ENCODE measurements at regions not wholly inside any gene's neighbourhood (a gene's known extent, or its start where the extent isn't known, plus 50 kb on each side); places are given as distances from the start of the nearest gene placed in this dataset.
"Not testable (repeated sequence)": the region's sequence is repeated elsewhere in the genome, so short reads cannot be mapped to it uniquely, and the experiment has no call there.

- not testable (repeated sequence) for DNase-seq
Measured at GRCh38 chr4:116536024-116536423, 549.4 kb downstream of the TRAM1L1 start.

GRCh38 chr4:116531870-116532269 lies 553.5 kb downstream of the TRAM1L1 start:
- no peak for DNase-seq

DNA sequence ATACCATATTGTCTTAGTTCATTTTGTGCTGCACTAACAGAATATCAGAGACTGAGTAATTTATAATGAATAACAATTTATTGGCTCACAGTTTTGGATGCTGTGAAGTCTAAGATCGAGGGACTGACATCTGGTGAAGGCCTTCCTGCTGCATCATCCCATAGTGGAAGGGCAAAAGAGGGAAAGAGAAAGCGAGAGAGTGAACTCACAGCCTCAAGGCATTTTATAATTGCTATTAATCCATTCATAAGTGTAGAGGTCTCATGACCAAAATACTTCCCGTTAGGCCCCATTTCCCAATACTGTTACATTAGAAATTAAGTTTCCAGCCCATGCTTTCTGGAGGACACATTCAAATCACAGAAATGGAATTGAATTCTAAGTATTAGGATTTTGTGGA lies 554.4 kb downstream of the TRAM1L1 start:
- DNase-seq, result no peak

DNA sequence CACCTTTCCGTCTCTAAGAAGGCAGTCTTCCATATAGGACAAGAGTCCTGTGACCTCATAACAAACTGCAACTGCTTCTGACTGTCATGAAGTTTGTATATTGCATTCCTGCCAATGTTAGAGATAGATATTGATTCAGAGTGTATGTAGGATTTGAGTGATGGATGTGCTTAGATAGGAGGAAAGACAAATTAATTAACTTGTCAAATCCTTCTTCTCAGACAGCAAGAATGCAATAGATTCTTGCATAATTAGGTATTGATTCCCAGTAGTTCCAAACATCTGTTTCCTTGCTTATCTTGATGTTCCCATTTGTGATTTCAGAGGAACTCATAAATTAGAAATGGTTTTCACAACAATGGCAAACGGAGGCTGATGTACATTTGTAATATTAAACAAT lies 555.3 kb downstream of the TRAM1L1 start:
- DNase-seq, result no peak

- no peak for DNase-seq
Measured at GRCh38 chr4:116529129-116529528, 556.2 kb downstream of the TRAM1L1 start.

- no peak for DNase-seq
Measured at GRCh38 chr4:116522922-116523321, 562.5 kb downstream of the TRAM1L1 start.

DNA sequence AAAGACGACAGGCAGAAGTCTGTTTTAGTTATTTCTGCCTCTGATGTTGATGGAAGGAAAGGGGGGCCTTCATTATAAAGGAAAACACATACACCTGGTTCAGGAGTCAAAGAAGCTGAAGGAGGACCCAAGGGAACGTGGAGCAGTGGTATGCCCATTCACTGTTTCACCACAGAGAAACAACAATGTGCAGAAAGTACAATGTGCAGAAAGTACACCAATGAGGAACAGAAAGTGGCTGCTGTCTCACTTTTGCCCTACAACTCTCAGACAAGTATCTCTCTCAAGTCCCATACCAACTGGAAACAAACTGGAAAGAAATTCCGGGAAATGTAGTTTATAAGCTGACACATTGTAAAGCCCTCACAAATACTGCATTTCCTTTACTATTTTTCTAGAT lies 564.5 kb downstream of the TRAM1L1 start:
- DNase-seq, result no peak

DNA sequence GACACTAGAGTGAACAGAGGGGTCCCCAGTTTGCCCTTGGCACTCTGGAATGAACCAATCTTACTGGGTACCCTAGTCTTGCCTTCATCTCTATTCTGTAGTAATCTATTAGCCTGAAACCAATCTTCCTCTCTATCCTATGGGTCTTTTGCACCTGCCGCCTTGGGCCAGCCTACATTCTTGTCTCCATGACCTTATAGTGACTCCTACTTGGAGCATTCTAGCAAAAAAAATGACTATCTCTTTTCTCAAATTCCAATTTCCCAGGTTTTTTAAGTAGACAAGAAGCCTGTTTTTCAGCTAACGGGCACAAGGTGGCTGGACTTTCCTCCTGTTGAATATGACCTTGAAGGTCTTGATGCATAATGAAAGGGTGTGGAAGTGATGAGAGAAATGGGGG lies 568.7 kb downstream of the TRAM1L1 start:
- no peak for DNase-seq

DNA sequence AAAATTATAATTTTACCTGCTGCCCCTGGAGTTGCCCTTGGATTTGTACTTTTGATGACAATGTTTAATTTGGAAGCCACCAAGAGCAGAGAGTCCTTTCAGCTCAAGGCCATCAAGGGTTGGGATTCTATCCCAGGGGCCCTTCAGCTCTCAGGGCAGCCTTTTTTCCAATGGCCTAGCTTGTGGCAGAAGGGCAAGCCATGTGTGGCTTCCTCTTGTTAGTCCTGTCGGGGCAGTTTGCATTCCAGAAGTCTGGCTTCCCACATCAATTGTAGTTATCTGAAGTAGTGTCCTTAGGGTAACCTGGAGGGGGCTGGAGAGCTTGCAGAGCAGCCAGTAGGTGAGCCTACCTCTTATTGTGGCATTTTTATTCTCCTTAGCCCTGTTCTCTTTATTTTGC lies 569.4 kb downstream of the TRAM1L1 start:
- DNase-seq, result no peak

- DNase-seq, result no peak
Measured at GRCh38 chr4:116512552-116512951, 572.8 kb downstream of the TRAM1L1 start.

- DNase-seq, result no peak
Measured at GRCh38 chr4:116501954-116502353, 583.4 kb downstream of the TRAM1L1 start.

DNA sequence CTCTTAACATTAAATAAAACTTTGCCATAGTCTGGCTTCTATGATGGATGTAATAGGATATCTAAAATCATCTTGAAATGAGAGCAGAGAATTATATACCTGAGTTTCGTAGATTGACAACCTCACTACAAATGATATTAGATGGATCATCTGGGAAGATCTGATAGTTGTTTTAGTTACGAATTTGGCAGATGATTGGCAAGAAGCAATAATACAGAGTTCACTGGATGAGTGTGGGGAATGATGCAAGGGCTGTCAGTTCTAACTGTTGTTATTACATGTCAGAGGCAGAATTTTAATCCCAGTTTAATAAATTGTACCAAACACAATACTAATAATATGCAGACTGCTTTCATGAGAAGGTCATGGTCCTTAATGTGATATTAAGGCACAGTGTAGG lies 585.2 kb downstream of the TRAM1L1 start:
- no peak for DNase-seq

- no peak for DNase-seq
Measured at GRCh38 chr4:116489739-116490138, 595.6 kb downstream of the TRAM1L1 start.

- DNase-seq, result no peak
Measured at GRCh38 chr4:116486401-116486800, 599.0 kb downstream of the TRAM1L1 start.

DNA sequence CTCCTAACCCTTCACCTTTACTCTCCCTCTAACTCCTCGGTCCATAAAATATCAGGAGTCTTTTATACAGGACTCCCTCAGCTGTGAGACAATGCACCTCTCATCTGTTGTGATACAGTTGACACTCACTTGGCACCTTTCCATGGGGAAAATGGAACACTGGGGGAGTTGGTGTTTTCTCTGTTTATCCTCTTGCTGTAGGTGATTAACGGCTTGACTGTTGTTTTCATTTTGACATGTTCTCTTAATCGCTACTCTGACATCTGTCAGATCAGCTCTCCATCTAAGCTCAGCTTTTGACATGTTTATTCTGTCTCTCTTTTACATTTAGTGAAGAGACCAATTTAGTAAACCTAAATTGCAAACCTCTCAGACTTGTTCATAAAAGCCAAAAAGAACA lies 604.8 kb downstream of the TRAM1L1 start:
- no peak for DNase-seq

DNA sequence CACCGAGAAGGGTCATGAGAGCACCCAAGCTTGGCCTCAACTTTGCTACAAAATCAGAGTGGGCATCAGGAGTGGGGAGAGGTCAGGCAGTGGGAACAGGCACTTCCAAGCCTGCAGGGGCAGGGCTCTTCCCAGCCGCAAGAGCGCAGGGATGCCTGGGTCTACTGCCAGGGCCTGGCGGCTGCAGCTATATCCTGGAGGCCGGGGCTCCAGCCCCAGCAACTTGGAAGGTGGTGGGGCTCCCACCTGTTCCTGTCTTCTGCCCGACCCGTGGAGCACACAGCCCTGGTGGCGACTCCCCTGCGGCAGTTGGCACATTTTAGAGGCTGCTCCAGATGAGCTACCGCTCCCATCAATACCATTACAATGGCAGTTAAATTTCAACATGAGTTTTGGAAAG lies 607.0 kb downstream of the TRAM1L1 start:
- no peak for DNase-seq

DNA sequence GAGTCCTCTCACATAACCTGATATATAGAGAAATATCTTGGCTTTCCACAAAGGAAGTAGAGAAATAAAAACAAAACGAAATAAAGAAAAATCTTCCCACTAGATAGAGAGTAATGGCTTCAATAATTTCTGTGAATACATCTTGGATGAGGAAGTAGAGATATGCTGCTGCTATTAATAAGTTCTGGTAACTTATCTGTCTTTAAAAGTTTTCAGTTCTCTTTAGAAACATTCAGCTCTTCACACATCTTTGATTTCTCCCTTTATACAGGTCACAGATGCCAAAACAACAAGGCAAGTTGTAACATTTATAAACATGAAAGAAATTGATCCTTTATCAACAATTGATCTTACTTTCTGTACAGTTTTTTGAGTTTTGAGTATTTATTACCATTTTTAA lies 615.8 kb downstream of the TRAM1L1 start:
- DNase-seq, result no peak

- no peak for DNase-seq
Measured at GRCh38 chr4:116453127-116453526, 632.2 kb downstream of the TRAM1L1 start.

- DNase-seq, result no peak
Measured at GRCh38 chr4:116449764-116450163, 635.6 kb downstream of the TRAM1L1 start.

- no peak for DNase-seq
Measured at GRCh38 chr4:116444117-116444516, 641.3 kb downstream of the TRAM1L1 start.

DNA sequence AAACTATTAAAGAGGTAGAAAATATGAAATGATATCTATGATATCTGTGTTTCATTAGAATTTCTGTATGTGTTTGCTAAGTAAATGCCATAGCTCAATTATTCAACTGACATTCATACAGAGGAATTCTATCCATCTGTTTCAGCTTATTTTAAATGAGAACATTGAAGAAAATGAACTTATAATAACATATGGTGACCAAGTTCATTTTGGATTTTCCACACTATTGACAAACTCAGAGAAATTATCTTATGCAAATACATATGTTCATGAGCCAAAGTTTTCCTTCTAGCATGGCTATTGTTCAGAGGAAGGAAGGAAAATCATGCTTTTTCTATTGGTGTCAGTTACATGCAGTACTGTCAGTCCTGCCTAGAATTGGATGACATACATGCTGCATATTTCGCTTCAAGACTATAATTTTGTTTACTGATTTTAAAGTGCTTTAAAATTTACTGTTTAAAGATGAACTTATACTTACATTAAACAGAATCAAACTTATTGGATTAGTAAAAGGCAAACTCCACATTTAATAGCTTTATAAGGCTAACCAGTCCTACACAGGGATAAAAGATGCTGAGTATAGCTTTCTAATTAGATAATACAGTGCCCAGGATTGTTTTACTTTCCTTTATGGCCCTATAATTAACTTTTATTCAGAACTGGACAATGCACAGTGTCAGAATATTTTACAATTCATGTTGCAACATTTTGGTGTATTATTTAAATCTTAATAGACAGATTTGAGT lies 646.2 kb downstream of the TRAM1L1 start:
- DNase-seq, result no peak

- DNase-seq, result no peak
Measured at GRCh38 chr4:116438417-116438816, 647.0 kb downstream of the TRAM1L1 start.

GRCh38 chr4:116427666-116428065 lies 657.7 kb downstream of the TRAM1L1 start:
- DNase-seq, result no peak

GRCh38 chr4:116413222-116413621 lies 672.2 kb downstream of the TRAM1L1 start:
- DNase-seq, result no peak

DNA sequence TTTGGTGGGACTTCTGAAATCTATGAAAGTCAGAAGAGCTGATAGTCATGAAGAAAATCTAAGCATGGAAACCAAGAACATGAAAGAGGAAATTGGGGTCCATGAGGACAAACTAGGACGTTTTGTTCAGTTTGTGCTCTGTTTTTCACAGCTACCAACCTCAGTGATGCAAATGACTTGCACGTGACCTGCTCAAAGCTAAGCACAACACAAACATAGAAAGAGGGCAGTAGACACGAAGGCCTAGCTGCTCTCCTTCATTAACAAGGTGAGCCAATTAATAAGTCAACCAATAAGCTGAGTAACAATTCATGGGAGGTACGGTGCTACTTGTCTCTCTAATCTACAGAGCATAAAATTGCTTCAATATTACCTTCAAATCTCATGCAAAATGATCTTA lies 684.1 kb downstream of the TRAM1L1 start:
- no peak for DNase-seq

All from stimulated activated CD8-positive, alpha-beta memory T cell treated with anti-CD3 and anti-CD28 coated beads, Interleukin-4, amount 100 ng/mL, for 48 hours (primary cell).